HEK293 (cell line): ENCODE measurements at regions not wholly inside any gene's neighbourhood (a gene's known extent, or its start where the extent isn't known, plus 50 kb on each side); places are given as distances from the start of the nearest gene placed in this dataset.

Source experiments
- ZNF121 ChIP-seq: fragments of 450-650 bp; formaldehyde crosslinking; IDR thresholded peaks from 2 replicates; pipeline ENCODE4 v1.5.1; 2016; ENCODE audit warnings: missing biosample characterization, missing genetic modification characterization
- ZNF530 ChIP-seq: fragments of 450-650 bp; formaldehyde crosslinking; IDR thresholded peaks from 2 replicates; pipeline ENCODE4 v1.5.1; 2016; ENCODE audit warnings: low read depth, missing biosample characterization, missing genetic modification characterization
- TF ChIP-seq, protein P1 (sequence below): fragments of 450-650 bp; formaldehyde crosslinking; IDR thresholded peaks from 2 replicates; pipeline ENCODE4 v1.5.1; 2016; ENCODE audit warnings: missing biosample characterization, missing genetic modification characterization, low read depth
- TF ChIP-seq, protein P2 (sequence below): fragments of 450-650 bp; formaldehyde crosslinking; IDR thresholded peaks from 2 replicates; pipeline ENCODE4 v1.5.1; 2016; ENCODE audit warnings: missing biosample characterization, missing genetic modification characterization
- TF ChIP-seq, protein P3 (sequence below): fragments of 450-650 bp; formaldehyde crosslinking; optimal IDR thresholded peaks from 2 replicates; pipeline ENCODE3; 2016; ENCODE audit warnings: missing biosample characterization, mild to moderate bottlenecking, missing genetic modification characterization

DNA sequence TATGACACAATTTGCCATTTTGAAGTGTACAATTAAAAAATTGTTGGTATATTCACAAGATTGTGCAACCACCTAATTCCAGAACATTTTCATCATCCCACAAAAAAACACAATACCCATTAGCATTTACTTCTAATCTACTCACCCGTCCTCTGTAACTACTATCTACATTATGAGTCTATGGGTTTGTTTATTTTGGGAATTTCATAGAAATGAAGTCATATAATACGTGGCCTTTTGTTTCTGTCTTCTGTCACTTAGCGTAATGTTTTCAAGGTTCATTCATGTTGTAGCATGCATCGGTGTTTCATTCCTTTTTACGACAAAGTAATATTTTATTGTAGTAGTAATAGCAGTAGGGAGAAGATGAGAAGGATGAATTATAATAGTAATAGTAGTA, 55.2 kb upstream of the CNTN6 start:
- TF ChIP-seq, protein P1, sequence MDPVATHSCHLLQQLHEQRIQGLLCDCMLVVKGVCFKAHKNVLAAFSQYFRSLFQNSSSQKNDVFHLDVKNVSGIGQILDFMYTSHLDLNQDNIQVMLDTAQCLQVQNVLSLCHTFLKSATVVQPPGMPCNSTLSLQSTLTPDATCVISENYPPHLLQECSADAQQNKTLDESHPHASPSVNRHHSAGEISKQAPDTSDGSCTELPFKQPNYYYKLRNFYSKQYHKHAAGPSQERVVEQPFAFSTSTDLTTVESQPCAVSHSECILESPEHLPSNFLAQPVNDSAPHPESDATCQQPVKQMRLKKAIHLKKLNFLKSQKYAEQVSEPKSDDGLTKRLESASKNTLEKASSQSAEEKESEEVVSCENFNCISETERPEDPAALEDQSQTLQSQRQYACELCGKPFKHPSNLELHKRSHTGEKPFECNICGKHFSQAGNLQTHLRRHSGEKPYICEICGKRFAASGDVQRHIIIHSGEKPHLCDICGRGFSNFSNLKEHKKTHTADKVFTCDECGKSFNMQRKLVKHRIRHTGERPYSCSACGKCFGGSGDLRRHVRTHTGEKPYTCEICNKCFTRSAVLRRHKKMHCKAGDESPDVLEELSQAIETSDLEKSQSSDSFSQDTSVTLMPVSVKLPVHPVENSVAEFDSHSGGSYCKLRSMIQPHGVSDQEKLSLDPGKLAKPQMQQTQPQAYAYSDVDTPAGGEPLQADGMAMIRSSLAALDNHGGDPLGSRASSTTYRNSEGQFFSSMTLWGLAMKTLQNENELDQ (tag by site-specific recombination), result no peak
- TF ChIP-seq, protein P2, sequence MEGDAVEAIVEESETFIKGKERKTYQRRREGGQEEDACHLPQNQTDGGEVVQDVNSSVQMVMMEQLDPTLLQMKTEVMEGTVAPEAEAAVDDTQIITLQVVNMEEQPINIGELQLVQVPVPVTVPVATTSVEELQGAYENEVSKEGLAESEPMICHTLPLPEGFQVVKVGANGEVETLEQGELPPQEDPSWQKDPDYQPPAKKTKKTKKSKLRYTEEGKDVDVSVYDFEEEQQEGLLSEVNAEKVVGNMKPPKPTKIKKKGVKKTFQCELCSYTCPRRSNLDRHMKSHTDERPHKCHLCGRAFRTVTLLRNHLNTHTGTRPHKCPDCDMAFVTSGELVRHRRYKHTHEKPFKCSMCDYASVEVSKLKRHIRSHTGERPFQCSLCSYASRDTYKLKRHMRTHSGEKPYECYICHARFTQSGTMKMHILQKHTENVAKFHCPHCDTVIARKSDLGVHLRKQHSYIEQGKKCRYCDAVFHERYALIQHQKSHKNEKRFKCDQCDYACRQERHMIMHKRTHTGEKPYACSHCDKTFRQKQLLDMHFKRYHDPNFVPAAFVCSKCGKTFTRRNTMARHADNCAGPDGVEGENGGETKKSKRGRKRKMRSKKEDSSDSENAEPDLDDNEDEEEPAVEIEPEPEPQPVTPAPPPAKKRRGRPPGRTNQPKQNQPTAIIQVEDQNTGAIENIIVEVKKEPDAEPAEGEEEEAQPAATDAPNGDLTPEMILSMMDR, result no peak
- TF ChIP-seq ZNF530 (tag by site-specific recombination), result no peak
- TF ChIP-seq, protein P3, sequence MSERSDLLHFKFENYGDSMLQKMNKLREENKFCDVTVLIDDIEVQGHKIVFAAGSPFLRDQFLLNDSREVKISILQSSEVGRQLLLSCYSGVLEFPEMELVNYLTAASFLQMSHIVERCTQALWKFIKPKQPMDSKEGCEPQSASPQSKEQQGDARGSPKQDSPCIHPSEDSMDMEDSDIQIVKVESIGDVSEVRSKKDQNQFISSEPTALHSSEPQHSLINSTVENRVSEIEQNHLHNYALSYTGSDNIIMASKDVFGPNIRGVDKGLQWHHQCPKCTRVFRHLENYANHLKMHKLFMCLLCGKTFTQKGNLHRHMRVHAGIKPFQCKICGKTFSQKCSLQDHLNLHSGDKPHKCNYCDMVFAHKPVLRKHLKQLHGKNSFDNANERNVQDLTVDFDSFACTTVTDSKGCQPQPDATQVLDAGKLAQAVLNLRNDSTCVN, result no peak
- TF ChIP-seq ZNF121 (tag by site-specific recombination), result no peak
